ENCODE measurements at regions not wholly inside any gene's neighbourhood (a gene's known extent, or its start where the extent isn't known, plus 50 kb on each side); places are given as distances from the start of the nearest gene placed in this dataset.

- Mint-ChIP-seq H3K27ac (no peak overlapping the region), H3K4me1 (no peaks in the 10 kb centered on the region), H3K9me3 (no peaks in the 10 kb centered on the region), H3K27me3 (no peaks in the 10 kb centered on the region), H3K4me3 (no peak overlapping the region), H3K36me3 (ENCODE audit: low read depth) (no peaks in the 10 kb centered on the region)
- ATAC-seq (no peak), DNase-seq (no peak)
Measured at GRCh38 chr15:92322566-92323355, 70.9 kb upstream of the ST8SIA2 start.

- H3K27ac Mint-ChIP-seq: no peak overlapping the region
- DNase-seq (no peak), ATAC-seq (no peak)
- H3K36me3 Mint-ChIP-seq (ENCODE audit: low read depth): no peaks in the 10 kb centered on the region
- no peaks in the 10 kb centered on the region for H3K9me3 Mint-ChIP-seq
- no peaks in the 10 kb centered on the region for H3K4me1 Mint-ChIP-seq
- H3K27me3 Mint-ChIP-seq: no peaks in the 10 kb centered on the region
- H3K4me3 Mint-ChIP-seq: no peak overlapping the region
Measured at GRCh38 chr15:92323525-92323924, 70.2 kb upstream of the ST8SIA2 start.

- no peak overlapping the region for H3K4me3 Mint-ChIP-seq
- no peaks in the 10 kb centered on the region for H3K36me3 Mint-ChIP-seq (ENCODE audit: low read depth)
- H3K27me3 Mint-ChIP-seq: no peaks in the 10 kb centered on the region
- H3K4me1 Mint-ChIP-seq: no peaks in the 10 kb centered on the region
- no peaks in the 10 kb centered on the region for H3K9me3 Mint-ChIP-seq
- ATAC-seq: no peak
- DNase-seq: no peak
- H3K27ac Mint-ChIP-seq: no peak overlapping the region
Measured at GRCh38 chr15:92324101-92324963, 69.3 kb upstream of the ST8SIA2 start.

- no peaks in the 10 kb centered on the region for H3K36me3 Mint-ChIP-seq (ENCODE audit: low read depth)
- no peak overlapping the region for H3K4me3 Mint-ChIP-seq
- no peak overlapping the region for H3K27ac Mint-ChIP-seq
- H3K27me3 Mint-ChIP-seq: peaks cover 2% of the 10 kb centered on the region
- DNase-seq: no peak
- no peaks in the 10 kb centered on the region for H3K4me1 Mint-ChIP-seq
- H3K9me3 Mint-ChIP-seq: no peaks in the 10 kb centered on the region
- no peak for ATAC-seq
Measured at GRCh38 chr15:92326236-92326635, 67.4 kb upstream of the ST8SIA2 start.

GRCh38 chr15:92327033-92327432 is 66.6 kb upstream of the ST8SIA2 start:
- DNase-seq (no peak), ATAC-seq (no peak)
- Mint-ChIP-seq H3K27me3 (peaks cover 2% of the 10 kb centered on the region), H3K4me1 (no peaks in the 10 kb centered on the region), H3K4me3 (no peak overlapping the region), H3K27ac (no peak overlapping the region), H3K9me3 (no peaks in the 10 kb centered on the region), H3K36me3 (ENCODE audit: low read depth) (no peaks in the 10 kb centered on the region)

- no peaks in the 10 kb centered on the region for H3K4me1 Mint-ChIP-seq
- no peak for ATAC-seq
- peaks cover 2% of the 10 kb centered on the region for H3K27me3 Mint-ChIP-seq
- no peak for DNase-seq
- H3K36me3 Mint-ChIP-seq (ENCODE audit: low read depth): no peaks in the 10 kb centered on the region
- H3K27ac Mint-ChIP-seq: no peak overlapping the region
- H3K9me3 Mint-ChIP-seq: peaks cover 2% of the 10 kb centered on the region
- no peak overlapping the region for H3K4me3 Mint-ChIP-seq
Measured at GRCh38 chr15:92328207-92328606, 65.5 kb upstream of the ST8SIA2 start.

- no peaks in the 10 kb centered on the region for H3K36me3 Mint-ChIP-seq (ENCODE audit: low read depth)
- H3K27ac Mint-ChIP-seq: no peak overlapping the region
- DNase-seq (no peak), ATAC-seq (no peak)
- no peak overlapping the region for H3K4me3 Mint-ChIP-seq
- H3K27me3 Mint-ChIP-seq: peaks cover 10% of the 10 kb centered on the region
- peaks cover 4% of the 10 kb centered on the region for H3K9me3 Mint-ChIP-seq
- no peaks in the 10 kb centered on the region for H3K4me1 Mint-ChIP-seq
Measured at GRCh38 chr15:92332125-92332899, 61.4 kb upstream of the ST8SIA2 start.

GRCh38 chr15:92333709-92334108 is 60.0 kb upstream of the ST8SIA2 start:
- H3K27me3 Mint-ChIP-seq: peaks cover 10% of the 10 kb centered on the region
- H3K36me3 Mint-ChIP-seq (ENCODE audit: low read depth): no peaks in the 10 kb centered on the region
- ATAC-seq: no peak
- H3K4me3 Mint-ChIP-seq: no peak overlapping the region
- DNase-seq: no peak
- no peak overlapping the region for H3K27ac Mint-ChIP-seq
- peaks cover 4% of the 10 kb centered on the region for H3K9me3 Mint-ChIP-seq
- no peaks in the 10 kb centered on the region for H3K4me1 Mint-ChIP-seq

GRCh38 chr15:92336419-92336987 is 57.2 kb upstream of the ST8SIA2 start:
- no peak for ATAC-seq

GRCh38 chr15:92339361-92339760 is 54.3 kb upstream of the ST8SIA2 start:
- Mint-ChIP-seq H3K27ac (no peak overlapping the region), H3K27me3 (peaks cover 10% of the 10 kb centered on the region), H3K9me3 (no peaks in the 10 kb centered on the region), H3K4me1 (no peaks in the 10 kb centered on the region), H3K36me3 (ENCODE audit: low read depth) (no peaks in the 10 kb centered on the region), H3K4me3 (no peak overlapping the region)
- DNase-seq (no peak), ATAC-seq (no peak)

More at GRCh38 chr15:92336419-92336987, 57.2 kb upstream of the ST8SIA2 start:
- Mint-ChIP-seq H3K4me3 (no peak overlapping the region), H3K9me3 (peaks cover 4% of the 10 kb centered on the region), H3K27ac (no peak overlapping the region), H3K27me3 (peaks cover 8% of the 10 kb centered on the region), H3K4me1 (no peaks in the 10 kb centered on the region), H3K36me3 (ENCODE audit: low read depth) (no peaks in the 10 kb centered on the region)
- no peak for DNase-seq

Data from activated naive CD8-positive, alpha-beta T cell treated with anti-CD3 and anti-CD28 coated beads, Interleukin-2, amount 50 U/mL, for 24 hours (primary cell).